H1 (cell line): ENCODE measurements at regions not wholly inside any gene's neighbourhood (a gene's known extent, or its start where the extent isn't known, plus 50 kb on each side); places are given as distances from the start of the nearest gene placed in this dataset.

ENCODE experiments used
- CTCF ChIA-PET: fragments of 300-600 bp; sonication (Branson Sonifier 250); formaldehyde crosslinking; loops from one replicate; lab custom pipeline; 2021; ENCODE audit not compliant: partially characterized antibody; lab: Charles Lee
- POLR2A ChIA-PET: fragments of 300-600 bp; sonication (Branson Sonifier 250); formaldehyde crosslinking; loops from one replicate; lab custom pipeline; 2021; ENCODE audit warnings: inconsistent platforms; ENCODE audit not compliant: partially characterized antibody; lab: Charles Lee
- DNase-seq, 2 experiments: peaks; one replicate each; pipeline versions ENCODE4 v3.0.0 to v3.0.0-alpha.2; 2010 to 2022; ENCODE audit warnings: low spot score in 2 of 2, low read depth in 1 of 2, mixed read lengths in 1 of 2
- FAIRE-seq: peaks from 2 replicates; lab custom pipeline; 2011; peaks lifted over from hg19 to GRCh38; lab: Jason Lieb, UNC
- H2AFZ ChIP-seq: 2 replicates; pipeline ENCODE4 v1.8.1; 2012; ENCODE audit warnings: low read length, inconsistent platforms
- H2AK5ac ChIP-seq: 2 replicates; pipeline ENCODE4 v1.6.1; 2013; ENCODE audit warnings: low read depth, low read length
- H2BK120ac ChIP-seq: replicated peaks from 2 replicates; pipeline ENCODE3; 2013; ENCODE audit warnings: low read depth, low read length, inconsistent platforms
- H2BK12ac ChIP-seq: 2 replicates; pipeline ENCODE4 v1.6.1; 2013; ENCODE audit warnings: low read depth, low read length
- H2BK15ac ChIP-seq: 2 replicates; pipeline ENCODE4 v1.6.1; 2013; ENCODE audit warnings: low read length
- H2BK20ac ChIP-seq: 2 replicates; pipeline ENCODE4 v1.6.1; 2013; ENCODE audit warnings: low read length
- H2BK5ac ChIP-seq: 2 replicates; pipeline ENCODE4 v1.6.1; 2013; ENCODE audit warnings: low read depth, low read length
- H3K14ac ChIP-seq: 2 replicates; pipeline ENCODE4 v1.6.1; 2013; ENCODE audit warnings: inconsistent platforms; ENCODE audit not compliant: insufficient read length
- H3K18ac ChIP-seq: 2 replicates; pipeline ENCODE4 v1.6.1; 2013; ENCODE audit warnings: low read length; ENCODE audit errors: extremely low read depth
- H3K23ac ChIP-seq: 2 replicates; pipeline ENCODE4 v1.6.1; 2013; ENCODE audit warnings: inconsistent platforms; ENCODE audit not compliant: insufficient read length
- H3K23me2 ChIP-seq: 2 replicates; pipeline ENCODE4 v1.6.1; 2013; ENCODE audit warnings: low read depth, low read length
- H3K27ac ChIP-seq: 2 replicates; pipeline ENCODE4 v1.6.1; 2011; ENCODE audit warnings: low read depth, low read length, inconsistent platforms
- H3K27me3 ChIP-seq, 4 experiments: replicated peaks in 1 of 4; 1 replicate in 1 of 4; 2 replicates in 3 of 4; pipeline versions ENCODE4 v1.6.1 to v1.8.1; 2011 to 2013; ENCODE audit warnings: low read length in 3 of 4, mild to moderate bottlenecking in 3 of 4, inconsistent platforms in 2 of 4, mixed read lengths in 2 of 4, moderate library complexity in 1 of 4; ENCODE audit not compliant: control insufficient read depth in 3 of 4, insufficient read depth in 3 of 4; ENCODE audit errors: extremely low read depth in 1 of 4
- H3K36me3 ChIP-seq, 4 experiments: 2 replicates each; pipeline versions ENCODE4 v1.6.1 to v1.8.1; 2011 to 2013; ENCODE audit warnings: mild to moderate bottlenecking in 4 of 4, low read length in 3 of 4, moderate library complexity in 2 of 4, control low read depth in 1 of 4, inconsistent platforms in 1 of 4; ENCODE audit not compliant: insufficient read depth in 4 of 4, control insufficient read depth in 2 of 4
- H3K4ac ChIP-seq: replicated peaks from 2 replicates; pipeline ENCODE3; 2013; ENCODE audit warnings: low read length, low read depth, mixed read lengths, inconsistent platforms; ENCODE audit not compliant: insufficient read length
- H3K4me1 ChIP-seq, 4 experiments: replicated peaks in 1 of 4; 1 replicate in 1 of 4; 2 replicates in 3 of 4; pipeline versions ENCODE4 v1.6.1 to v1.8.1; 2011 to 2013; ENCODE audit warnings: low read length in 3 of 4, inconsistent platforms in 2 of 4, mixed read lengths in 1 of 4; ENCODE audit not compliant: insufficient read depth in 4 of 4, control insufficient read depth in 3 of 4
- H3K4me2 ChIP-seq, 2 experiments: 2 replicates each; pipeline versions ENCODE4 v1.6.1 to v1.8.1; 2011 to 2013; ENCODE audit warnings: low read depth in 2 of 2, low read length in 2 of 2, control low read depth in 1 of 2, inconsistent platforms in 1 of 2, mild to moderate bottlenecking in 1 of 2; ENCODE audit not compliant: insufficient read depth in 1 of 2
- H3K4me3 ChIP-seq, 4 experiments: fragments of 200-600, 300-600 bp in 1 of 4; sonication (generic), shearing (Covaris generic), sonication (Bioruptor Twin) in 1 of 4; 2 replicates each; pipeline versions ENCODE4 v1.5.1 to v1.8.1; 2011 to 2016; ENCODE audit warnings: low read length in 4 of 4, low read depth in 3 of 4, control low read depth in 2 of 4, inconsistent platforms in 2 of 4, mild to moderate bottlenecking in 2 of 4, mixed read lengths in 1 of 4, moderate library complexity in 1 of 4; ENCODE audit not compliant: insufficient read depth in 2 of 4; ENCODE audit errors: extremely low read depth in 1 of 4
- H3K56ac ChIP-seq: replicated peaks from 2 replicates; pipeline ENCODE3; 2013; ENCODE audit warnings: low read depth, mild to moderate bottlenecking, mixed read lengths, low read length, inconsistent platforms; ENCODE audit not compliant: insufficient read length
- H3K79me1 ChIP-seq: 2 replicates; pipeline ENCODE4 v1.6.1; 2013; ENCODE audit warnings: low read depth, low read length, control low read depth
- H3K79me2 ChIP-seq, 2 experiments: 2 replicates each; pipeline versions ENCODE4 v1.6.1 to v1.8.1; 2012 to 2013; ENCODE audit warnings: low read length in 2 of 2, mild to moderate bottlenecking in 2 of 2, inconsistent platforms in 1 of 2; ENCODE audit not compliant: insufficient read depth in 2 of 2, control insufficient read depth in 1 of 2
- H3K9ac ChIP-seq, 4 experiments: replicated peaks in 1 of 4; 1 replicate in 1 of 4; 2 replicates in 3 of 4; pipeline versions ENCODE4 v1.6.1 to v1.8.1; 2011 to 2013; ENCODE audit warnings: low read depth in 3 of 4, low read length in 3 of 4, control low read depth in 2 of 4, mild to moderate bottlenecking in 2 of 4, moderate library complexity in 2 of 4, inconsistent platforms in 1 of 4; ENCODE audit errors: extremely low read depth in 1 of 4
- H3K9me3 ChIP-seq, 2 experiments: 2 replicates each; pipeline versions ENCODE4 v1.6.1 to v1.8.1; 2012 to 2013; ENCODE audit warnings: mild to moderate bottlenecking in 2 of 2, moderate library complexity in 2 of 2, control low read depth in 1 of 2, inconsistent platforms in 1 of 2, low read depth in 1 of 2, low read length in 1 of 2, mixed read lengths in 1 of 2; ENCODE audit not compliant: insufficient read depth in 2 of 2
- H4K20me1 ChIP-seq, 2 experiments: replicated peaks in 1 of 2; 2 replicates each; pipeline versions ENCODE3 to v1.8.1; 2011 to 2013; ENCODE audit warnings: inconsistent platforms in 2 of 2, low read length in 2 of 2, mild to moderate bottlenecking in 1 of 2; ENCODE audit not compliant: insufficient read depth in 2 of 2, control insufficient read depth in 1 of 2
- H4K5ac ChIP-seq: 2 replicates; pipeline ENCODE4 v1.6.1; 2013; ENCODE audit warnings: low read length, low read depth, mixed read lengths, inconsistent platforms; ENCODE audit not compliant: insufficient read length
- H4K8ac ChIP-seq: 2 replicates; pipeline ENCODE4 v1.8.0; 2013; ENCODE audit warnings: mild to moderate bottlenecking, moderate library complexity, low read length, inconsistent platforms; ENCODE audit not compliant: insufficient read depth; ENCODE audit errors: extremely low read depth
- H4K91ac ChIP-seq: replicated peaks from 2 replicates; pipeline ENCODE3; 2013; ENCODE audit warnings: low read length, mixed read lengths, inconsistent platforms; ENCODE audit not compliant: insufficient read length
- CBX5 ChIP-seq: fragments of 300-800, 300-1000 bp; sonication (generic); IDR thresholded peaks from 2 replicates; pipeline ENCODE4 v1.7.1; 2016; ENCODE audit warnings: antibody characterized with exemption, low read length, low read depth
- EGR1 ChIP-seq: IDR thresholded peaks from 2 replicates; pipeline ENCODE4 v1.6.1; 2011; ENCODE audit warnings: low read depth, low read length, borderline replicate concordance
- GABPA ChIP-seq: IDR thresholded peaks from 2 replicates; pipeline ENCODE4 v1.6.1; 2011; ENCODE audit warnings: mild to moderate bottlenecking, low read length, moderate library complexity, borderline replicate concordance; ENCODE audit not compliant: insufficient read depth
- KDM5A ChIP-seq: fragments of 200-600 bp; IDR thresholded peaks from 2 replicates; pipeline ENCODE4 v1.7.1; 2012; ENCODE audit warnings: mild to moderate bottlenecking, low read length, inconsistent platforms, mixed read lengths
- NANOG ChIP-seq: IDR thresholded peaks from 2 replicates; pipeline ENCODE4 v1.6.1; 2011; ENCODE audit warnings: low read length, low read depth, mild to moderate bottlenecking, inconsistent platforms; ENCODE audit not compliant: insufficient read depth, poor library complexity, severe bottlenecking
- RAD21 ChIP-seq, 2 experiments: IDR thresholded peaks in 1 of 2; conservative IDR thresholded peaks in 1 of 2; 2 replicates each; pipeline ENCODE4 v1.6.1; 2011; ENCODE audit warnings: low read depth in 2 of 2, low read length in 2 of 2, improper control_type of control experiment in 1 of 2, inconsistent platforms in 1 of 2, mild to moderate bottlenecking in 1 of 2, moderate library complexity in 1 of 2
- RFX5 ChIP-seq: IDR thresholded peaks from 2 replicates; pipeline ENCODE4 v1.6.1; 2011; ENCODE audit warnings: low read depth, low read length, improper control_type of control experiment, borderline replicate concordance
- SRF ChIP-seq: IDR thresholded peaks from 2 replicates; pipeline ENCODE4 v1.6.1; 2011; ENCODE audit warnings: mild to moderate bottlenecking, low read depth, low read length, moderate library complexity
- TCF12 ChIP-seq: IDR thresholded peaks from 2 replicates; pipeline ENCODE4 v1.6.1; 2011; ENCODE audit warnings: low read depth, mild to moderate bottlenecking, low read length
- YY1 ChIP-seq: IDR thresholded peaks from 2 replicates; pipeline ENCODE4 v1.6.1; 2011; ENCODE audit warnings: low read depth, mild to moderate bottlenecking, low read length
- WGBS, 2 experiments: shearing (Covaris generic) in 1 of 2; methylation state at CpG; one replicate each; pipeline versions ENCODE4 v1.1.6 to v1.1.7; 2013 to 2015; ENCODE audit warnings: low lambda C conversion rate in 2 of 2, mixed read lengths in 2 of 2, inconsistent platforms in 1 of 2, low coverage in 1 of 2, missing lambda C conversion rate in 1 of 2; ENCODE audit not compliant: insufficient replicate concordance in 2 of 2, insufficient coverage in 1 of 2, insufficient read length in 1 of 2; ENCODE audit errors: extremely low coverage in 1 of 2, missing lambda C conversion rate in 1 of 2; 5-methylcytosine and 5-hydroxymethylcytosine counted together

DNA sequence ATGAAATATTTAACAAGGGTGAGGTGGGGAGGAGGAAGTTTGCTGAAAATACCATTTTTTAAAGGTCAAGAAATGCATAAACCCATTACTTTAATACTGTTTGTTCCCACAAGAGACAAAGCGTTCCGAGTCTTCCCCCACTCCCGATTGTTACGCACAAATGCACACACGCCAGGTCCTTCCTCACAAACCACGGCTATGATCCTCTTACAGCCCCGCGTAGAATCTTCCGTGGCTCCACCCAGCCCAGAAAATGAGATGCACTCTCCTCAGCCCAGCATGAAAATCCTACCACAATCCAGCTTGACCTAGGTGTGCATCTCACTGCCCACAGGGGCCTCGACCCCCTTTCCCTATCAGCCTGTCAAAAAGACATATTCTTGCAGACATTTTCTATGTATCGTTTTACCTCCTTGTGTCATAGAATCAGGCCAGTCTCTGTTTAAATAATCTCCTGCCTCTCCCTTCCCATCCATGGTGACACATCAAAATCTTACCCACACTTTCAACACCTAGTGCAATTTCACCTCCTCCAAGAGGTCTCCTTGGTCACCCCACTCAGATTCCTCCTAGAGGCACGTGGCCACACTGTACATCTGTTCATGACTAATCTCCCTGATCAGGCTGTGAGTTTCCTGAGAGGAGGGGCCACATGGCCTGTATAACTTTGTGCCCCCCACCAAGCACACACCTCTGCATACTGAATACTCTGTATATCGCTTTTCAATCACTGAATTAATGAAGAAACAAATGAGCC lies 491.0 kb upstream of the KLHL29 start:
- TF ChIP-seq SRF (no peak), GABPA (no peak), YY1 (no peak), RFX5 (no peak), RAD21 (IDR thresholded peaks at IDR 0.05 in 1 of 2, conservative IDR thresholded peaks at IDR 0.05 in 1 of 2; ENCODE audit: low read depth in 2 of 2, low read length in 2 of 2) (no peak), KDM5A (no peak), TCF12 (no peak), EGR1 (no peak), CBX5 (no peak), NANOG (no peak)
- H3K18ac ChIP-seq, result no peak overlapping the region
- H2BK120ac ChIP-seq, result no peak overlapping the region
- H3K56ac ChIP-seq, result no peak overlapping the region
- ChIA-PET CTCF (interaction anchor here (0.7 to 1.2 kb wide), 2 partner anchors 10 kb away, joined by 3 read pairs; no protein-coding TSS in a partner anchor), POLR2A (no interaction called here)
- H4K8ac ChIP-seq, result no peak overlapping the region; the same call in 1 of the 2 replicates
- no peak overlapping the region for H2BK12ac ChIP-seq
- H3K14ac ChIP-seq, result no peak overlapping the region
- DNase-seq (no peak), FAIRE-seq (no peak)
- H2AFZ ChIP-seq, result no peak overlapping the region
- H3K9ac ChIP-seq, result no peak overlapping the region
- H3K4me3 ChIP-seq, result no peak overlapping the region
- H2BK15ac ChIP-seq, result no peak overlapping the region
- H3K4ac ChIP-seq, result no peak overlapping the region
- no peaks in the 10 kb centered on the region for H4K20me1 ChIP-seq
- no peak overlapping the region for H4K5ac ChIP-seq
- H2BK5ac ChIP-seq, result no peak overlapping the region
- 95% methylated on average over 12 of the region's 13 CpGs; no CpG with 5 or more reads in 1 of the 2 experiments for WGBS, 2 experiments
- no peaks in the 10 kb centered on the region for H3K27me3 ChIP-seq
- no peaks in the 10 kb centered on the region for H3K4me1 ChIP-seq
- no peak overlapping the region for H3K23ac ChIP-seq
- H3K23me2 ChIP-seq, result no peaks in the 10 kb centered on the region
- no peaks in the 10 kb centered on the region for H3K36me3 ChIP-seq
- no peaks in the 10 kb centered on the region for H3K79me2 ChIP-seq
- no peaks in the 10 kb centered on the region for H3K9me3 ChIP-seq
- H3K4me2 ChIP-seq, result no peak overlapping the region
- H4K91ac ChIP-seq, result no peak overlapping the region
- no peak overlapping the region for H3K27ac ChIP-seq
- H2BK20ac ChIP-seq, result no peak overlapping the region
- H2AK5ac ChIP-seq, result no peak overlapping the region
- H3K79me1 ChIP-seq, result no peaks in the 10 kb centered on the region
